OCI-LY7 (cell line): ENCODE measurements at regions not wholly inside any gene's neighbourhood (a gene's known extent, or its start where the extent isn't known, plus 50 kb on each side); places are given as distances from the start of the nearest gene placed in this dataset.

Source experiments
- BruUV-seq: library from RNA; stranded (reverse); fragments of 400-500 nt; replicated peaks from 2 replicates; lab custom pipeline; 2021; lab: Mats Ljungman, UMichigan
- CTCF ChIA-PET: fragments of 300-600 bp; sonication (Branson Sonifier 250); formaldehyde crosslinking; loops from one replicate; lab custom pipeline; 2022; ENCODE audit warnings: antibody characterized with exemption; ENCODE audit not compliant: unreplicated experiment; lab: Charles Lee
- POLR2A ChIA-PET: fragments of 300-600 bp; sonication (Branson Sonifier 250); formaldehyde crosslinking; loops from one replicate; lab custom pipeline; 2022; ENCODE audit warnings: antibody characterized with exemption; lab: Charles Lee
- DNase-seq: peaks from one replicate; pipeline ENCODE4 v3.0.0-alpha.2; 2015; ENCODE audit warnings: low spot score
- H2AFZ ChIP-seq: fragments of 200-600 bp; sonication (generic), shearing (Covaris generic); 2 replicates; pipeline ENCODE4 v1.6.1; 2014; ENCODE audit warnings: mild to moderate bottlenecking, antibody characterized with exemption, low read length, moderate library complexity
- H3K27ac ChIP-seq: fragments of 200-600 bp; sonication (generic); 2 replicates; pipeline ENCODE4 v1.5.1; 2014; ENCODE audit warnings: mixed run types, low read depth, mild to moderate bottlenecking, moderate library complexity, low read length, inconsistent platforms; ENCODE audit not compliant: poor library complexity, severe bottlenecking
- H3K36me3 ChIP-seq: fragments of 200-600 bp; sonication (generic); 2 replicates; pipeline ENCODE4 v1.6.1; 2014; ENCODE audit warnings: mild to moderate bottlenecking, antibody characterized with exemption, low read length, moderate library complexity, mixed read lengths; ENCODE audit not compliant: insufficient read depth
- H3K4me1 ChIP-seq: fragments of 200-600 bp; sonication (generic); 2 replicates; pipeline ENCODE4 v1.5.1; 2014; ENCODE audit warnings: mild to moderate bottlenecking, low read length; ENCODE audit not compliant: insufficient read depth, poor library complexity, severe bottlenecking
- H3K4me2 ChIP-seq: fragments of 200-600 bp; sonication (generic); 2 replicates; pipeline ENCODE4 v1.6.1; 2014; ENCODE audit warnings: mild to moderate bottlenecking, low read length
- H3K4me3 ChIP-seq: fragments of 200-600 bp; sonication (generic); 2 replicates; pipeline ENCODE4 v1.5.1; 2014; ENCODE audit warnings: mild to moderate bottlenecking, low read depth, low read length; ENCODE audit not compliant: poor library complexity, severe bottlenecking
- H3K79me2 ChIP-seq: fragments of 200-600 bp; sonication (generic); 2 replicates; pipeline ENCODE4 v1.6.1; 2016; ENCODE audit warnings: low read depth, mild to moderate bottlenecking, low read length, moderate library complexity, mixed read lengths; ENCODE audit not compliant: insufficient read depth
- H3K9me2 ChIP-seq: fragments of 200-600 bp; sonication (generic); 2 replicates; pipeline ENCODE4 v1.6.1; 2016; ENCODE audit warnings: mild to moderate bottlenecking, low read length, mixed read lengths; ENCODE audit not compliant: insufficient read depth
- H3K9me3 ChIP-seq: fragments of 200-600 bp; sonication (generic); 2 replicates; pipeline ENCODE4 v1.6.1; 2014; ENCODE audit warnings: mild to moderate bottlenecking, mixed run types, low read length, mixed read lengths
- H4K20me1 ChIP-seq: fragments of 200-600 bp; sonication (generic); 2 replicates; pipeline ENCODE4 v1.6.1; 2014; ENCODE audit warnings: mild to moderate bottlenecking, antibody characterized with exemption, low read length, moderate library complexity, mixed read lengths; ENCODE audit not compliant: insufficient read depth
- CTCF ChIP-seq: fragments of 200-600 bp; sonication (generic); conservative IDR thresholded peaks from 2 replicates; pipeline ENCODE4 v1.5.1; 2014; ENCODE audit warnings: mild to moderate bottlenecking, antibody characterized with exemption, low read length, moderate library complexity, mixed read lengths
- EZH2phosphoT487 ChIP-seq: fragments of 200-600 bp; sonication (generic); IDR thresholded peaks from 2 replicates; pipeline ENCODE4 v1.6.1; 2018; ENCODE audit warnings: low read depth, borderline replicate concordance, mild to moderate bottlenecking, mixed run types, antibody characterized with exemption, low read length, moderate library complexity, mixed read lengths
- intact Hi-C: fragments of 100-400 bp; cut with micrococcal nuclease; formaldehyde crosslinking; loops from one replicate; pipeline ENCODE4 v1.10.0; 2022; ENCODE audit not compliant: unreplicated experiment

- Histone ChIP-seq H3K4me1 (no peaks in the 10 kb centered on the region), H3K79me2 (no peaks in the 10 kb centered on the region), H3K27ac (no peak overlapping the region), H2AFZ (no peak overlapping the region), H3K4me2 (no peak overlapping the region), H3K9me3 (no peaks in the 10 kb centered on the region), H4K20me1 (no peaks in the 10 kb centered on the region), H3K36me3 (no peaks in the 10 kb centered on the region), H3K4me3 (no peak overlapping the region), H3K9me2 (no peaks in the 10 kb centered on the region)
- intact Hi-C loops = no loop called here
- CTCF ChIA-PET = no interaction called here
- no peak for DNase-seq
- POLR2A ChIA-PET = no interaction called here
- no TSS peak for BruUV-seq
- TF ChIP-seq CTCF (no peak), EZH2phosphoT487 (no peak)
These were observed 342.7 kb downstream of the TDRD15 start for GRCh38 chr2:21466341-21466927.

- POLR2A ChIA-PET = no interaction called here
- TF ChIP-seq EZH2phosphoT487 = no peak
- no peak for TF ChIP-seq CTCF
These were observed 343.6 kb downstream of the TDRD15 start for GRCh38 chr2:21467280-21467818.

GRCh38 chr2:21467910-21468309 lies 344.1 kb downstream of the TDRD15 start:
- CTCF ChIA-PET = no interaction called here
- Histone ChIP-seq H3K4me2 (no peak overlapping the region), H3K9me3 (no peaks in the 10 kb centered on the region), H3K36me3 (no peaks in the 10 kb centered on the region), H3K27ac (no peak overlapping the region), H3K4me1 (no peaks in the 10 kb centered on the region), H3K9me2 (no peaks in the 10 kb centered on the region), H3K79me2 (no peaks in the 10 kb centered on the region), H3K4me3 (no peak overlapping the region), H4K20me1 (no peaks in the 10 kb centered on the region), H2AFZ (no peak overlapping the region)
- TF ChIP-seq CTCF (no peak), EZH2phosphoT487 (no peak)
- no peak for DNase-seq
- intact Hi-C loops = no loop called here
- POLR2A ChIA-PET = no interaction called here
- no TSS peak for BruUV-seq

More at GRCh38 chr2:21467280-21467818, 343.6 kb downstream of the TDRD15 start:
- no TSS peak for BruUV-seq
- Histone ChIP-seq H3K27ac (no peak overlapping the region), H3K9me3 (no peaks in the 10 kb centered on the region), H3K79me2 (no peaks in the 10 kb centered on the region), H3K36me3 (no peaks in the 10 kb centered on the region), H3K4me1 (no peaks in the 10 kb centered on the region), H4K20me1 (no peaks in the 10 kb centered on the region), H3K4me2 (no peak overlapping the region), H3K9me2 (no peaks in the 10 kb centered on the region), H2AFZ (no peak overlapping the region), H3K4me3 (no peak overlapping the region)
- CTCF ChIA-PET = no interaction called here
- DNase-seq = no peak
- intact Hi-C loops = no loop called here
